HCT116 (cell line): ENCODE measurements at regions not wholly inside any gene's neighbourhood (a gene's known extent, or its start where the extent isn't known, plus 50 kb on each side); places are given as distances from the start of the nearest gene placed in this dataset.

Experiments used
- ATAC-seq: fragments of 200-7000 bp; cut with Tn5 transposase; 2 replicates; pipeline ENCODE4 v1.9.1; 2020; ENCODE audit warnings: mild to moderate bottlenecking, moderate library complexity
- BruUV-seq: library from RNA; stranded (reverse); fragments of 400-500 nt; replicated peaks from 2 replicates; lab custom pipeline; 2021; lab: Mats Ljungman, UMichigan
- CTCF ChIA-PET: fragments of 300-600 bp; sonication (Branson Sonifier 250); formaldehyde crosslinking; loops from one replicate; lab custom pipeline; 2021; ENCODE audit warnings: antibody characterized with exemption; lab: Charles Lee
- POLR2A ChIA-PET: fragments of 300-600, 350-600 bp; sonication (Branson Sonifier 250); formaldehyde crosslinking; loops from one replicate; lab custom pipeline; 2021; ENCODE audit warnings: antibody characterized with exemption; lab: Charles Lee
- RAD21 ChIA-PET, 2 experiments: fragments of 300-600 bp; sonication (Branson Sonifier 250); formaldehyde crosslinking; loops; one replicate each; lab custom pipeline; 2023; ENCODE audit warnings: low total read pairs in 2 of 2; ENCODE audit not compliant: uncharacterized antibody in 2 of 2, unreplicated experiment in 2 of 2, low non-redundant PET in 1 of 2; lab: Charles Lee
- DNase-seq: peaks from one replicate; pipeline ENCODE4 v3.0.0-alpha.2; 2010; ENCODE audit warnings: low read depth, low spot score
- H2AFZ ChIP-seq: fragments of 200-600 bp; shearing (Covaris generic), sonication (generic); 2 replicates; pipeline ENCODE4 v1.6.1; 2017; ENCODE audit warnings: low read depth, mixed run types, mixed read lengths, antibody characterized with exemption, low read length; ENCODE audit not compliant: poor library complexity, severe bottlenecking
- H3K27ac ChIP-seq: 2 replicates; pipeline ENCODE4 v1.5.1; 2012; ENCODE audit warnings: low read depth, low read length
- H3K27me3 ChIP-seq: fragments of 200-600 bp; sonication (generic); 2 replicates; pipeline ENCODE4 v1.6.1; 2016; ENCODE audit warnings: mixed run types, low read length, mixed read lengths; ENCODE audit not compliant: insufficient read depth
- H3K36me3 ChIP-seq, 2 experiments: fragments of 200-500 bp in 1 of 2; fragments of 200-600 bp in 1 of 2; sonication (Bioruptor generic) in 1 of 2; sonication (generic) in 1 of 2; 2 replicates each; pipeline versions ENCODE4 v1.5.1 to v1.6.1; 2014 to 2016; ENCODE audit warnings: low read length in 2 of 2, inconsistent platforms in 1 of 2, mixed read lengths in 1 of 2, mixed run types in 1 of 2; ENCODE audit not compliant: insufficient read depth in 2 of 2, control insufficient read depth in 1 of 2
- H3K4me1 ChIP-seq, 2 experiments: fragments of 200-600 bp in 1 of 2; sonication (generic) in 1 of 2; 2 replicates each; pipeline versions ENCODE4 v1.5.1 to v1.6.1; 2012 to 2017; ENCODE audit warnings: low read length in 2 of 2, inconsistent platforms in 1 of 2, mild to moderate bottlenecking in 1 of 2, mixed read lengths in 1 of 2, mixed run types in 1 of 2, moderate library complexity in 1 of 2; ENCODE audit not compliant: insufficient read depth in 2 of 2, control insufficient read depth in 1 of 2
- H3K4me2 ChIP-seq: fragments of 200-600 bp; sonication (generic); 2 replicates; pipeline ENCODE4 v1.6.1; 2017; ENCODE audit warnings: mixed run types, low read length, mixed read lengths
- H3K4me3 ChIP-seq, 2 experiments: fragments of 200-600 bp in 1 of 2; sonication (generic) in 1 of 2; replicated peaks in 1 of 2; 2 replicates each; pipeline ENCODE4 v1.5.1; 2011 to 2016; ENCODE audit warnings: low read length in 2 of 2, control low read depth in 1 of 2, low read depth in 1 of 2, mild to moderate bottlenecking in 1 of 2, mixed read lengths in 1 of 2, mixed run types in 1 of 2
- H3K79me2 ChIP-seq: fragments of 200-600 bp; sonication (generic); 2 replicates; pipeline ENCODE4 v1.6.1; 2017; ENCODE audit warnings: mild to moderate bottlenecking, mixed run types, low read length, moderate library complexity, mixed read lengths; ENCODE audit not compliant: insufficient read depth
- H3K9ac ChIP-seq: fragments of 200-600 bp; sonication (generic); 2 replicates; pipeline ENCODE4 v1.6.1; 2016; ENCODE audit warnings: low read length, mixed read lengths
- H3K9me2 ChIP-seq: fragments of 200-600 bp; sonication (generic), shearing (Covaris generic); 2 replicates; pipeline ENCODE4 v1.6.1; 2017; ENCODE audit warnings: mixed run types, mild to moderate bottlenecking, moderate library complexity; ENCODE audit not compliant: insufficient read depth
- H3K9me3 ChIP-seq, 2 experiments: fragments of 200-500 bp in 1 of 2; fragments of 200-600 bp in 1 of 2; sonication (Bioruptor generic) in 1 of 2; sonication (generic) in 1 of 2; 2 replicates each; pipeline ENCODE4 v1.6.1; 2014 to 2017; ENCODE audit warnings: low read length in 2 of 2, mixed read lengths in 2 of 2, inconsistent platforms in 1 of 2, low read depth in 1 of 2, mild to moderate bottlenecking in 1 of 2, mixed run types in 1 of 2, moderate library complexity in 1 of 2; ENCODE audit not compliant: control insufficient read depth in 1 of 2, insufficient read depth in 1 of 2
- H4K20me1 ChIP-seq: fragments of 200-600 bp; sonication (generic), shearing (Covaris generic); 2 replicates; pipeline ENCODE4 v1.6.1; 2017; ENCODE audit warnings: mixed run types, mild to moderate bottlenecking, moderate library complexity; ENCODE audit not compliant: insufficient read depth
- ELF1 ChIP-seq: IDR thresholded peaks from 2 replicates; pipeline ENCODE4 v1.6.1; 2012; ENCODE audit warnings: low read depth, borderline replicate concordance
- EZH2 ChIP-seq: fragments of 200-600 bp; sonication (generic); IDR thresholded peaks from 2 replicates; pipeline ENCODE4 v1.6.1; 2017; ENCODE audit warnings: antibody characterized with exemption, mixed run types
- JUND ChIP-seq: IDR thresholded peaks from 2 replicates; pipeline ENCODE4 v1.6.1; 2012
- MAX ChIP-seq: IDR thresholded peaks from 2 replicates; pipeline ENCODE4 v1.6.1; 2012
- POLR2A ChIP-seq: IDR thresholded peaks from 2 replicates; pipeline ENCODE4 v1.7.0; 2011; ENCODE audit warnings: borderline replicate concordance; ENCODE audit not compliant: insufficient read depth, insufficient read length; ENCODE audit errors: extremely low read depth
- POLR2AphosphoS5 ChIP-seq: IDR thresholded peaks from 2 replicates; pipeline ENCODE4 v1.6.1; 2011; ENCODE audit warnings: mild to moderate bottlenecking, low read depth, low read length, moderate library complexity
- SP1 ChIP-seq: IDR thresholded peaks from 2 replicates; pipeline ENCODE4 v1.6.1; 2012; ENCODE audit warnings: low read depth
- TCF7L2 ChIP-seq: IDR thresholded peaks from 2 replicates; pipeline ENCODE4 v1.7.0; 2011; ENCODE audit warnings: borderline replicate concordance, inconsistent platforms; ENCODE audit not compliant: insufficient read depth, insufficient read length; ENCODE audit errors: extremely low read depth
- ZBTB33 ChIP-seq: IDR thresholded peaks from 2 replicates; pipeline ENCODE4 v1.6.1; 2011; ENCODE audit warnings: mild to moderate bottlenecking, low read length, moderate library complexity; ENCODE audit not compliant: insufficient replicate concordance; ENCODE audit errors: extremely low read depth
- ZFX ChIP-seq: fragments of 450-650 bp; IDR thresholded peaks from 2 replicates; pipeline ENCODE4 v1.6.1; 2017
- ZNF274 ChIP-seq: fragments of 200-500 bp; sonication (Bioruptor generic); IDR thresholded peaks from 2 replicates; pipeline ENCODE4 v1.6.1; 2014; ENCODE audit warnings: mild to moderate bottlenecking, low read depth, low read length, inconsistent platforms
- intact Hi-C: fragments of 100-400 bp; cut with micrococcal nuclease; formaldehyde crosslinking; loops from 2 replicates; pipeline ENCODE4 v1.10.0; 2022

GRCh38 chr1:116230712-116231111, 119.5 kb downstream of the MAB21L3 start:
- H3K9ac ChIP-seq, result no peak overlapping the region
- CTCF ChIA-PET, result interaction anchor here (1.7 kb wide), 1 partner anchor 255 kb away, joined by 6 read pairs; no protein-coding TSS in a partner anchor
- H3K79me2 ChIP-seq, result no peaks in the 10 kb centered on the region
- H3K9me2 ChIP-seq, result no peaks in the 10 kb centered on the region
- TF ChIP-seq TCF7L2, result no peak
- no peak for TF ChIP-seq SP1
- TF ChIP-seq JUND, result no peak
- TF ChIP-seq ZFX, result no peak
- TF ChIP-seq MAX, result no peak
- no peak for TF ChIP-seq ELF1
- H3K27ac ChIP-seq, result no peak overlapping the region
- no peaks in the 10 kb centered on the region for H3K27me3 ChIP-seq
- POLR2A ChIA-PET, result no interaction called here
- H3K4me3 ChIP-seq, result no peak overlapping the region
- H3K36me3 ChIP-seq, result no peaks in the 10 kb centered on the region
- H2AFZ ChIP-seq, result no peak overlapping the region
- RAD21 ChIA-PET, result no interaction called here
- DNase-seq (no peak), ATAC-seq (no peak)
- BruUV-seq, result no TSS peak
- H4K20me1 ChIP-seq, result no peaks in the 10 kb centered on the region
- no peak overlapping the region for H3K4me2 ChIP-seq
- no peaks in the 10 kb centered on the region for H3K4me1 ChIP-seq
- no peaks in the 10 kb centered on the region for H3K9me3 ChIP-seq
- intact Hi-C loops, result no loop called here

- Histone ChIP-seq H3K9me3 (no peaks in the 10 kb centered on the region), H3K9me2 (no peaks in the 10 kb centered on the region), H3K4me1 (no peaks in the 10 kb centered on the region), H3K9ac (no peak overlapping the region), H3K27me3 (no peaks in the 10 kb centered on the region; the same call in 1 of the 2 replicates), H2AFZ (no peak overlapping the region), H3K79me2 (no peaks in the 10 kb centered on the region), H3K36me3 (no peaks in the 10 kb centered on the region), H3K4me2 (no peak overlapping the region), H3K27ac (no peak overlapping the region), H3K4me3 (no peak overlapping the region), H4K20me1 (no peaks in the 10 kb centered on the region)
- ChIA-PET POLR2A (no interaction called here), RAD21 (no interaction called here), CTCF (interaction anchor here (1.0 to 1.7 kb wide), 2 partner anchors 254 to 268 kb away, joined by 3 to 6 read pairs; no protein-coding TSS in a partner anchor)
- intact Hi-C loops, result loop anchor here (2.0 kb wide), 1 partner anchor 253 kb away; no protein-coding TSS in a partner anchor
- ATAC-seq (no peak), DNase-seq (no peak)
- BruUV-seq, result no TSS peak
- TF ChIP-seq POLR2AphosphoS5, result no peak
- no peak for TF ChIP-seq ZNF274
- TF ChIP-seq ZBTB33, result no peak
- TF ChIP-seq POLR2A, result no peak
- TF ChIP-seq EZH2, result no peak
- no peak for TF ChIP-seq SP1
Measured at GRCh38 chr1:116231752-116232151, 120.6 kb downstream of the MAB21L3 start.
